ENCODE measurements at regions not wholly inside any gene's neighbourhood (a gene's known extent, or its start where the extent isn't known, plus 50 kb on each side); places are given as distances from the start of the nearest gene placed in this dataset.
A peak's percentile ranks its signal among the peaks of the same experiment; 100 is the strongest.

GRCh38 chr3:61353382-61353781 lies 102.1 kb upstream of the FHIT start:
- Histone ChIP-seq H3K4me3 (ENCODE audit: low read depth, low read length) (no peak overlapping the region), H3K36me3 (ENCODE audit: control insufficient read depth in 2 of 2, insufficient read depth in 1 of 2, low read length in 2 of 2) (no peaks in the 10 kb centered on the region), H3K9me3 (ENCODE audit: control insufficient read depth, insufficient read depth, low read depth, low read length) (no peaks in the 10 kb centered on the region), H3K4me1 (ENCODE audit: control insufficient read depth, insufficient read depth, low read length) (no peaks in the 10 kb centered on the region), H3K27ac (ENCODE audit: extremely low read depth, low read depth, low read length) (no peak overlapping the region)
- CTCF ChIA-PET, result no interaction called here
- POLR2A ChIA-PET, result no interaction called here
- TF ChIP-seq ZNF514 (tag by site-specific recombination; IDR thresholded peaks at IDR 0.05) (no peak), ZNF549 (tag by site-specific recombination; IDR thresholded peaks at IDR 0.05) (peak; percentile 93)

- no peaks in the 10 kb centered on the region for H3K4me1 ChIP-seq (ENCODE audit: control insufficient read depth, insufficient read depth, low read length)
- TF ChIP-seq ZNF518A (tag by site-specific recombination; conservative IDR thresholded peaks at IDR 0.05; ENCODE audit: low read depth), result no peak
- TF ChIP-seq ZNF169 (tag by site-specific recombination; IDR thresholded peaks at IDR 0.05), result no peak
- ChIA-PET CTCF (no interaction called here), POLR2A (no interaction called here)
- H3K9me3 ChIP-seq (ENCODE audit: control insufficient read depth, insufficient read depth, low read depth, low read length), result no peaks in the 10 kb centered on the region
- no peak overlapping the region for H3K4me3 ChIP-seq (ENCODE audit: low read depth, low read length)
- no peak overlapping the region for H3K27ac ChIP-seq (ENCODE audit: extremely low read depth, low read depth, low read length)
- H3K36me3 ChIP-seq (ENCODE audit: control insufficient read depth in 2 of 2, insufficient read depth in 1 of 2, low read length in 2 of 2), result no peaks in the 10 kb centered on the region
Observed at GRCh38 chr3:61354604-61355003, 103.4 kb upstream of the FHIT start.

- TF ChIP-seq ZNF394 (tag by site-specific recombination; IDR thresholded peaks at IDR 0.05; ENCODE audit: borderline replicate concordance) (no peak), KLF16 (tag by site-specific recombination; IDR thresholded peaks at IDR 0.05) (no peak), ZNF140 (tag by site-specific recombination; IDR thresholded peaks at IDR 0.05) (no peak), REST (tag by site-specific recombination; IDR thresholded peaks at IDR 0.05) (no peak), ZSCAN18 (tag by site-specific recombination; IDR thresholded peaks at IDR 0.05) (no peak), PATZ1 (tag by site-specific recombination; IDR thresholded peaks at IDR 0.05) (no peak), ZBTB1 (tag by site-specific recombination; IDR thresholded peaks at IDR 0.05) (no peak), ZNF510 (tag by site-specific recombination; IDR thresholded peaks at IDR 0.05; ENCODE audit: insufficient replicate concordance) (no peak), KLF8 (tag by site-specific recombination; IDR thresholded peaks at IDR 0.05) (no peak), ZNF639 (tag by site-specific recombination; IDR thresholded peaks at IDR 0.05) (no peak), GLI4 (tag by site-specific recombination; IDR thresholded peaks at IDR 0.05) (no peak), ZNF837 (tag by site-specific recombination; IDR thresholded peaks at IDR 0.05) (no peak)
- H3K9me3 ChIP-seq (ENCODE audit: control insufficient read depth, insufficient read depth, low read depth, low read length), result no peaks in the 10 kb centered on the region
- H3K4me3 ChIP-seq (ENCODE audit: low read depth, low read length), result no peak overlapping the region
- ChIA-PET CTCF (interaction anchor here (0.7 kb wide), 2 partner anchors 19 to 563 kb away, joined by 3 to 4 read pairs; no protein-coding TSS in a partner anchor), POLR2A (no interaction called here)
- H3K27ac ChIP-seq (ENCODE audit: extremely low read depth, low read depth, low read length), result no peak overlapping the region
- H3K36me3 ChIP-seq (ENCODE audit: control insufficient read depth in 2 of 2, insufficient read depth in 1 of 2, low read length in 2 of 2), result no peaks in the 10 kb centered on the region
- H3K4me1 ChIP-seq (ENCODE audit: control insufficient read depth, insufficient read depth, low read length), result no peaks in the 10 kb centered on the region
Observed at GRCh38 chr3:61356685-61357084, 105.4 kb upstream of the FHIT start.

All from HEK293 (cell line).